ENCODE measurements at regions not wholly inside any gene's neighbourhood (a gene's known extent, or its start where the extent isn't known, plus 50 kb on each side); places are given as distances from the start of the nearest gene placed in this dataset.

DNA sequence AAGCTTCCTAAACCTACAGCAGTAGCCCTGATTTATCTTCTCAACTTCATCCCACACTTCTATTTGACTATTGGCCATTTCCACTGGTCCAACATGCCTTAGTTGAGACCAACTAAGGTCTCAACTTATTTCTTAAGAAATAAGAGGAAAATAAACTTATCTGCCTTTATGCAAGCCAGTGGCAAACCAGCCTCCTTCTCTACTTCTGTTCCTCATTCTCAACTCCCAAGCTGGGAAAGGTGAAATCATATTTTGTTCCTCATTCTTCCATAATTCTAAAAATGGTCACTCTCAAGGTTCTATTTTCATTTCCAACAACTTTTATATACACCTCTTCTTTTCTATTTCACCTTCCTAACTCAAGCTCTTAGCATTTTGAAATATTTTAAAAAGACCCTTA, 149.6 kb upstream of the C9orf72 start:
- H3K27me3 ChIP-seq (ENCODE audit: insufficient read depth, low read length) = 0 out of 2 replicates have a peak, but pooled peaks cover 3% of the 10 kb centered on the region
- intact Hi-C loops (cut with micrococcal nuclease) = no loop called here
- no peak overlapping the region for H3K9ac ChIP-seq (ENCODE audit: low read length)
- no peaks in the 10 kb centered on the region for H3K4me1 ChIP-seq (ENCODE audit: control insufficient read depth in 1 of 2, insufficient read depth in 2 of 2, low read length in 2 of 2)
- ChIA-PET POLR2A (no interaction called here), CTCF (no interaction called here), RAD21 (ENCODE audit: low non-redundant PET in 1 of 2, low total read pairs in 2 of 2, uncharacterized antibody in 2 of 2, unreplicated experiment in 2 of 2) (no interaction called here)
- H3K9me3 ChIP-seq (ENCODE audit: control insufficient read depth in 1 of 2, insufficient read depth in 1 of 2, low read depth in 1 of 2, low read length in 2 of 2) = no peaks in the 10 kb centered on the region
- H3K27ac ChIP-seq (ENCODE audit: low read depth, low read length) = no peak overlapping the region
- no peak overlapping the region for H3K4me3 ChIP-seq (replicated peaks in 1 of 2; ENCODE audit: low read depth in 1 of 2, low read length in 2 of 2)
- no peaks in the 10 kb centered on the region for H3K9me2 ChIP-seq (ENCODE audit: insufficient read depth)
- H3K79me2 ChIP-seq (ENCODE audit: insufficient read depth, low read length) = no peaks in the 10 kb centered on the region
- no peak overlapping the region for H2AFZ ChIP-seq (ENCODE audit: low read depth, low read length, poor library complexity, severe bottlenecking)
- no peak for ATAC-seq
- H4K20me1 ChIP-seq (ENCODE audit: insufficient read depth) = no peaks in the 10 kb centered on the region
- no peak for DNase-seq (ENCODE audit: low read depth, low spot score)
- H3K4me2 ChIP-seq (ENCODE audit: low read length) = no peak overlapping the region
- TF ChIP-seq, protein P1, sequence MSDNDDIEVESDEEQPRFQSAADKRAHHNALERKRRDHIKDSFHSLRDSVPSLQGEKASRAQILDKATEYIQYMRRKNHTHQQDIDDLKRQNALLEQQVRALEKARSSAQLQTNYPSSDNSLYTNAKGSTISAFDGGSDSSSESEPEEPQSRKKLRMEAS (IDR thresholded peaks at IDR 0.05) = no peak
- no peak for TF ChIP-seq YY1 (IDR thresholded peaks at IDR 0.05; ENCODE audit: extremely low read depth, insufficient replicate concordance, low read depth, low read length)
- TF ChIP-seq, protein P2, sequence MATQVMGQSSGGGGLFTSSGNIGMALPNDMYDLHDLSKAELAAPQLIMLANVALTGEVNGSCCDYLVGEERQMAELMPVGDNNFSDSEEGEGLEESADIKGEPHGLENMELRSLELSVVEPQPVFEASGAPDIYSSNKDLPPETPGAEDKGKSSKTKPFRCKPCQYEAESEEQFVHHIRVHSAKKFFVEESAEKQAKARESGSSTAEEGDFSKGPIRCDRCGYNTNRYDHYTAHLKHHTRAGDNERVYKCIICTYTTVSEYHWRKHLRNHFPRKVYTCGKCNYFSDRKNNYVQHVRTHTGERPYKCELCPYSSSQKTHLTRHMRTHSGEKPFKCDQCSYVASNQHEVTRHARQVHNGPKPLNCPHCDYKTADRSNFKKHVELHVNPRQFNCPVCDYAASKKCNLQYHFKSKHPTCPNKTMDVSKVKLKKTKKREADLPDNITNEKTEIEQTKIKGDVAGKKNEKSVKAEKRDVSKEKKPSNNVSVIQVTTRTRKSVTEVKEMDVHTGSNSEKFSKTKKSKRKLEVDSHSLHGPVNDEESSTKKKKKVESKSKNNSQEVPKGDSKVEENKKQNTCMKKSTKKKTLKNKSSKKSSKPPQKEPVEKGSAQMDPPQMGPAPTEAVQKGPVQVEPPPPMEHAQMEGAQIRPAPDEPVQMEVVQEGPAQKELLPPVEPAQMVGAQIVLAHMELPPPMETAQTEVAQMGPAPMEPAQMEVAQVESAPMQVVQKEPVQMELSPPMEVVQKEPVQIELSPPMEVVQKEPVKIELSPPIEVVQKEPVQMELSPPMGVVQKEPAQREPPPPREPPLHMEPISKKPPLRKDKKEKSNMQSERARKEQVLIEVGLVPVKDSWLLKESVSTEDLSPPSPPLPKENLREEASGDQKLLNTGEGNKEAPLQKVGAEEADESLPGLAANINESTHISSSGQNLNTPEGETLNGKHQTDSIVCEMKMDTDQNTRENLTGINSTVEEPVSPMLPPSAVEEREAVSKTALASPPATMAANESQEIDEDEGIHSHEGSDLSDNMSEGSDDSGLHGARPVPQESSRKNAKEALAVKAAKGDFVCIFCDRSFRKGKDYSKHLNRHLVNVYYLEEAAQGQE (IDR thresholded peaks at IDR 0.05; ENCODE audit: low read depth) = no peak
- TF ChIP-seq SIN3A (IDR thresholded peaks at IDR 0.05; ENCODE audit: low read depth) = no peak
- TF ChIP-seq, protein P3, sequence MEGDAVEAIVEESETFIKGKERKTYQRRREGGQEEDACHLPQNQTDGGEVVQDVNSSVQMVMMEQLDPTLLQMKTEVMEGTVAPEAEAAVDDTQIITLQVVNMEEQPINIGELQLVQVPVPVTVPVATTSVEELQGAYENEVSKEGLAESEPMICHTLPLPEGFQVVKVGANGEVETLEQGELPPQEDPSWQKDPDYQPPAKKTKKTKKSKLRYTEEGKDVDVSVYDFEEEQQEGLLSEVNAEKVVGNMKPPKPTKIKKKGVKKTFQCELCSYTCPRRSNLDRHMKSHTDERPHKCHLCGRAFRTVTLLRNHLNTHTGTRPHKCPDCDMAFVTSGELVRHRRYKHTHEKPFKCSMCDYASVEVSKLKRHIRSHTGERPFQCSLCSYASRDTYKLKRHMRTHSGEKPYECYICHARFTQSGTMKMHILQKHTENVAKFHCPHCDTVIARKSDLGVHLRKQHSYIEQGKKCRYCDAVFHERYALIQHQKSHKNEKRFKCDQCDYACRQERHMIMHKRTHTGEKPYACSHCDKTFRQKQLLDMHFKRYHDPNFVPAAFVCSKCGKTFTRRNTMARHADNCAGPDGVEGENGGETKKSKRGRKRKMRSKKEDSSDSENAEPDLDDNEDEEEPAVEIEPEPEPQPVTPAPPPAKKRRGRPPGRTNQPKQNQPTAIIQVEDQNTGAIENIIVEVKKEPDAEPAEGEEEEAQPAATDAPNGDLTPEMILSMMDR (IDR thresholded peaks at IDR 0.05 in 2 of 3, conservative IDR thresholded peaks at IDR 0.05 in 1 of 3; ENCODE audit: borderline replicate concordance in 1 of 3, insufficient read depth in 1 of 3, low read depth in 2 of 3, low read length in 2 of 3) = no peak
- TF ChIP-seq CBX3 (IDR thresholded peaks at IDR 0.05; ENCODE audit: low read depth) = no peak
- TF ChIP-seq, protein P4, sequence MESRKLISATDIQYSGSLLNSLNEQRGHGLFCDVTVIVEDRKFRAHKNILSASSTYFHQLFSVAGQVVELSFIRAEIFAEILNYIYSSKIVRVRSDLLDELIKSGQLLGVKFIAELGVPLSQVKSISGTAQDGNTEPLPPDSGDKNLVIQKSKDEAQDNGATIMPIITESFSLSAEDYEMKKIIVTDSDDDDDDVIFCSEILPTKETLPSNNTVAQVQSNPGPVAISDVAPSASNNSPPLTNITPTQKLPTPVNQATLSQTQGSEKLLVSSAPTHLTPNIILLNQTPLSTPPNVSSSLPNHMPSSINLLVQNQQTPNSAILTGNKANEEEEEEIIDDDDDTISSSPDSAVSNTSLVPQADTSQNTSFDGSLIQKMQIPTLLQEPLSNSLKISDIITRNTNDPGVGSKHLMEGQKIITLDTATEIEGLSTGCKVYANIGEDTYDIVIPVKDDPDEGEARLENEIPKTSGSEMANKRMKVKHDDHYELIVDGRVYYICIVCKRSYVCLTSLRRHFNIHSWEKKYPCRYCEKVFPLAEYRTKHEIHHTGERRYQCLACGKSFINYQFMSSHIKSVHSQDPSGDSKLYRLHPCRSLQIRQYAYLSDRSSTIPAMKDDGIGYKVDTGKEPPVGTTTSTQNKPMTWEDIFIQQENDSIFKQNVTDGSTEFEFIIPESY (IDR thresholded peaks at IDR 0.05; ENCODE audit: extremely low read depth, insufficient replicate concordance, low read length) = no peak
- TF ChIP-seq SRF (IDR thresholded peaks at IDR 0.05; ENCODE audit: low read depth) = no peak
- TF ChIP-seq ZNF274 (IDR thresholded peaks at IDR 0.05; ENCODE audit: low read depth, low read length) = no peak
- no peak for TF ChIP-seq ZFX (IDR thresholded peaks at IDR 0.05)
- no peak for TF ChIP-seq ELF1 (IDR thresholded peaks at IDR 0.05; ENCODE audit: borderline replicate concordance, low read depth)
- H3K36me3 ChIP-seq (ENCODE audit: control insufficient read depth in 1 of 2, insufficient read depth in 2 of 2, low read length in 2 of 2) = no peaks in the 10 kb centered on the region
- BruUV-seq (replicated peaks) = no TSS peak
